ENCODE measurements at regions not wholly inside any gene's neighbourhood (a gene's known extent, or its start where the extent isn't known, plus 50 kb on each side); places are given as distances from the start of the nearest gene placed in this dataset.

DNA sequence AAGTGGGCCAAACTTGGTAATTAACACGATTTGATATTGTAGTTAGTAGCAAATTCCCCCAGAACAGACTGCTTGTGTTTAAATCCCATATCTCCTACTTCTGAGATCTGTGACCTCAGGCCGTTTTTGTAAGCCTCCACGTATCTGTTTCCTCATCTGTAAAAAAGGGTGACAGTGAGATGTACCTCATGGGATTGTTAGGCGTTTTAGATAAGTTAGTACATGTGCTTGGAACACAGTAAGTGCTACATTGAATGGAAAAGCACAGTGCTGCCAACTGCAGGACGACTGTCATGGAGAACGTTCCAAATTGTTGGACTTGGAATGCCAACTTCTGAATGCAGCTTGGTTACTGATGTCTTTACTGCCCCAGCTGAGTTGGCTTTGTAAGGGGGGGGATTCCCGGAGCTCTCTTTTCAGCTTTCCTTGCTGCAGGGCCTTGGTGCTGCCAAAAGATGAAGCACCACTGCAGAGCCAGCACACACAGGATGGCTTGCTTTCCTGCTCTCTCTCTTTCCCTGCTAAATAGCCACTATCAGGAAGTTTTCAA lies 108.6 kb downstream of the OPN5 start:
- Histone ChIP-seq H3K27ac (ENCODE audit: low read length) (no peak overlapping the region), H3K4me3 (ENCODE audit: low read depth in 2 of 2, low read length in 2 of 2) (no peak overlapping the region), H3K27me3 (ENCODE audit: control insufficient read depth, insufficient read depth, low read length) (no peaks in the 10 kb centered on the region), H3K36me3 (ENCODE audit: control insufficient read depth, insufficient read depth, low read length) (no peaks in the 10 kb centered on the region), H3K4me1 (ENCODE audit: control insufficient read depth, insufficient read depth, low read length) (no peaks in the 10 kb centered on the region), H3K9me3 (ENCODE audit: control insufficient read depth, insufficient read depth, low read depth, low read length) (no peaks in the 10 kb centered on the region)
- BruUV-seq (replicated peaks): no TSS peak
- no peak for DNase-seq (ENCODE audit: low read depth, low spot score)
- TF ChIP-seq SIN3A (IDR thresholded peaks at IDR 0.05; ENCODE audit: borderline replicate concordance, insufficient read depth, low read depth, low read length) (no peak), POLR2AphosphoS5 (IDR thresholded peaks at IDR 0.05; ENCODE audit: low read depth, low read length) (no peak), TCF7L2 (IDR thresholded peaks at IDR 0.05; ENCODE audit: low read depth, low read length) (no peak)
- TF ChIP-seq, protein P1, sequence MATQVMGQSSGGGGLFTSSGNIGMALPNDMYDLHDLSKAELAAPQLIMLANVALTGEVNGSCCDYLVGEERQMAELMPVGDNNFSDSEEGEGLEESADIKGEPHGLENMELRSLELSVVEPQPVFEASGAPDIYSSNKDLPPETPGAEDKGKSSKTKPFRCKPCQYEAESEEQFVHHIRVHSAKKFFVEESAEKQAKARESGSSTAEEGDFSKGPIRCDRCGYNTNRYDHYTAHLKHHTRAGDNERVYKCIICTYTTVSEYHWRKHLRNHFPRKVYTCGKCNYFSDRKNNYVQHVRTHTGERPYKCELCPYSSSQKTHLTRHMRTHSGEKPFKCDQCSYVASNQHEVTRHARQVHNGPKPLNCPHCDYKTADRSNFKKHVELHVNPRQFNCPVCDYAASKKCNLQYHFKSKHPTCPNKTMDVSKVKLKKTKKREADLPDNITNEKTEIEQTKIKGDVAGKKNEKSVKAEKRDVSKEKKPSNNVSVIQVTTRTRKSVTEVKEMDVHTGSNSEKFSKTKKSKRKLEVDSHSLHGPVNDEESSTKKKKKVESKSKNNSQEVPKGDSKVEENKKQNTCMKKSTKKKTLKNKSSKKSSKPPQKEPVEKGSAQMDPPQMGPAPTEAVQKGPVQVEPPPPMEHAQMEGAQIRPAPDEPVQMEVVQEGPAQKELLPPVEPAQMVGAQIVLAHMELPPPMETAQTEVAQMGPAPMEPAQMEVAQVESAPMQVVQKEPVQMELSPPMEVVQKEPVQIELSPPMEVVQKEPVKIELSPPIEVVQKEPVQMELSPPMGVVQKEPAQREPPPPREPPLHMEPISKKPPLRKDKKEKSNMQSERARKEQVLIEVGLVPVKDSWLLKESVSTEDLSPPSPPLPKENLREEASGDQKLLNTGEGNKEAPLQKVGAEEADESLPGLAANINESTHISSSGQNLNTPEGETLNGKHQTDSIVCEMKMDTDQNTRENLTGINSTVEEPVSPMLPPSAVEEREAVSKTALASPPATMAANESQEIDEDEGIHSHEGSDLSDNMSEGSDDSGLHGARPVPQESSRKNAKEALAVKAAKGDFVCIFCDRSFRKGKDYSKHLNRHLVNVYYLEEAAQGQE (IDR thresholded peaks at IDR 0.05; ENCODE audit: insufficient read depth in 1 of 2, low read depth in 2 of 2, low read length in 1 of 2): no peak
- TF ChIP-seq, protein P2, sequence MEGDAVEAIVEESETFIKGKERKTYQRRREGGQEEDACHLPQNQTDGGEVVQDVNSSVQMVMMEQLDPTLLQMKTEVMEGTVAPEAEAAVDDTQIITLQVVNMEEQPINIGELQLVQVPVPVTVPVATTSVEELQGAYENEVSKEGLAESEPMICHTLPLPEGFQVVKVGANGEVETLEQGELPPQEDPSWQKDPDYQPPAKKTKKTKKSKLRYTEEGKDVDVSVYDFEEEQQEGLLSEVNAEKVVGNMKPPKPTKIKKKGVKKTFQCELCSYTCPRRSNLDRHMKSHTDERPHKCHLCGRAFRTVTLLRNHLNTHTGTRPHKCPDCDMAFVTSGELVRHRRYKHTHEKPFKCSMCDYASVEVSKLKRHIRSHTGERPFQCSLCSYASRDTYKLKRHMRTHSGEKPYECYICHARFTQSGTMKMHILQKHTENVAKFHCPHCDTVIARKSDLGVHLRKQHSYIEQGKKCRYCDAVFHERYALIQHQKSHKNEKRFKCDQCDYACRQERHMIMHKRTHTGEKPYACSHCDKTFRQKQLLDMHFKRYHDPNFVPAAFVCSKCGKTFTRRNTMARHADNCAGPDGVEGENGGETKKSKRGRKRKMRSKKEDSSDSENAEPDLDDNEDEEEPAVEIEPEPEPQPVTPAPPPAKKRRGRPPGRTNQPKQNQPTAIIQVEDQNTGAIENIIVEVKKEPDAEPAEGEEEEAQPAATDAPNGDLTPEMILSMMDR (IDR thresholded peaks at IDR 0.05): no peak
- in situ Hi-C loops (cut with HindIII; ENCODE audit: low pct_unique_long_range_greater_than_20kb, low sequenced_read_pairs) (no loop called here), intact Hi-C loops (cut with micrococcal nuclease; ENCODE audit: unreplicated experiment) (no loop called here)
- ChIA-PET CTCF (no interaction called here), POLR2A (no interaction called here)
- ATAC-seq: no peak

GRCh38 chr6:47879015-47879414 lies 97.2 kb downstream of the OPN5 start:
- H3K36me3 ChIP-seq (ENCODE audit: control insufficient read depth, insufficient read depth, low read length): no peaks in the 10 kb centered on the region
- no TSS peak for BruUV-seq (replicated peaks)

More at GRCh38 chr6:47879015-47879414, 97.2 kb downstream of the OPN5 start:
- DNase-seq (ENCODE audit: low read depth, low spot score) (no peak), ATAC-seq (no peak)
- no peaks in the 10 kb centered on the region for H3K4me1 ChIP-seq (ENCODE audit: control insufficient read depth, insufficient read depth, low read length)
- no peaks in the 10 kb centered on the region for H3K27me3 ChIP-seq (ENCODE audit: control insufficient read depth, insufficient read depth, low read length)
- no peak for TF ChIP-seq SIN3A (IDR thresholded peaks at IDR 0.05; ENCODE audit: borderline replicate concordance, insufficient read depth, low read depth, low read length)
- no peak for TF ChIP-seq TCF7L2 (IDR thresholded peaks at IDR 0.05; ENCODE audit: low read depth, low read length)
- TF ChIP-seq, protein P2 (IDR thresholded peaks at IDR 0.05): no peak
- no peak for TF ChIP-seq POLR2AphosphoS5 (IDR thresholded peaks at IDR 0.05; ENCODE audit: low read depth, low read length)
- TF ChIP-seq, protein P1 (IDR thresholded peaks at IDR 0.05; ENCODE audit: insufficient read depth in 1 of 2, low read depth in 2 of 2, low read length in 1 of 2): no peak
- ChIA-PET CTCF (no interaction called here), POLR2A (no interaction called here)
- no peaks in the 10 kb centered on the region for H3K9me3 ChIP-seq (ENCODE audit: control insufficient read depth, insufficient read depth, low read depth, low read length)
- in situ Hi-C loops (cut with HindIII; ENCODE audit: low pct_unique_long_range_greater_than_20kb, low sequenced_read_pairs) (no loop called here), intact Hi-C loops (cut with micrococcal nuclease; ENCODE audit: unreplicated experiment) (no loop called here)
- H3K4me3 ChIP-seq (ENCODE audit: low read depth in 2 of 2, low read length in 2 of 2): no peak overlapping the region
- H3K27ac ChIP-seq (ENCODE audit: low read length): no peak overlapping the region
